SK-N-SH (cell line): ENCODE measurements at regions not wholly inside any gene's neighbourhood (a gene's known extent, or its start where the extent isn't known, plus 50 kb on each side); places are given as distances from the start of the nearest gene placed in this dataset.

Source experiments
- EP300 ChIP-seq, 2 experiments: IDR thresholded peaks; 2 replicates each; pipeline versions ENCODE4 v1.4.0 to v1.6.1; 2012; ENCODE audit warnings: borderline replicate concordance in 1 of 2, low read depth in 1 of 2, low read length in 1 of 2
- GABPA ChIP-seq: IDR thresholded peaks from 2 replicates; pipeline ENCODE4 v1.4.0; 2012; ENCODE audit warnings: low read depth, mild to moderate bottlenecking
- JUND ChIP-seq: IDR thresholded peaks from 2 replicates; pipeline ENCODE4 v1.4.0; 2012
- RAD21 ChIP-seq: IDR thresholded peaks from 2 replicates; pipeline ENCODE4 v1.6.1; 2012; ENCODE audit warnings: mild to moderate bottlenecking, low read length
- TEAD4 ChIP-seq: IDR thresholded peaks from 2 replicates; pipeline ENCODE4 v1.4.0; 2012; ENCODE audit warnings: mild to moderate bottlenecking, borderline replicate concordance; ENCODE audit not compliant: insufficient read depth
- YY1 ChIP-seq: IDR thresholded peaks from 2 replicates; pipeline ENCODE4 v1.4.0; 2012; ENCODE audit warnings: low read depth, mild to moderate bottlenecking
- TF ChIP-seq, protein P1 (sequence below): fragments of 200-600 bp; sonication (generic); IDR thresholded peaks from 2 replicates; pipeline ENCODE4 v1.6.1; 2017; ENCODE audit warnings: antibody characterized with exemption, mild to moderate bottlenecking, moderate library complexity
- TF ChIP-seq, protein P2 (sequence below): IDR thresholded peaks from 2 replicates; pipeline ENCODE4 v1.6.1; 2012; ENCODE audit warnings: mild to moderate bottlenecking, low read depth, low read length, moderate library complexity
- TF ChIP-seq, protein P3 (sequence below): fragments of 150-350 bp; IDR thresholded peaks from 2 replicates; pipeline ENCODE4 v1.6.1; 2017; ENCODE audit warnings: antibody characterized with exemption, low read length, low read depth, borderline replicate concordance
- TF ChIP-seq, protein P4 (sequence below): IDR thresholded peaks from 2 replicates; pipeline ENCODE4 v1.4.0; 2012; ENCODE audit warnings: low read depth, borderline replicate concordance
- TF ChIP-seq, protein P5 (sequence below): IDR thresholded peaks from 2 replicates; pipeline ENCODE4 v1.4.0; 2012; ENCODE audit warnings: low read depth, borderline replicate concordance

DNA sequence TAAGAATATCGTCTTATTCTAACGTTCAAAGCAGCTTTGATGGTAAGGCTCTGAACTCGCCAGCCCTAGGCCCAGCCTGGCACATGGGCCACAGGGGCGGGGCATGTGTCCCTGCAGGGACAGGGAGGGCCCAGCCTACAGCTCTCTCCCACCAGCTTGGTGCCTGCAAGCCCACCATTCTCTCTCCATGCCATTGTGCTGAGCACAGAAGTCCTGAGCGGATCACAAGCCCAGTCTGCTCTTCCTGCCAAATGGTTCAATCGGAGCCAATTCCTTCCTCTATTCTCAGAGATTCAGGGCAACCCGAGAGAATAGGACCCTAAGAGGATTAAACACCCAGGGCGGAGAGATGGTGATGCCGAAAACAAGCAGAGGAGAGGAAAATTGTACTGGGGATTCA is 50.3 kb upstream of the APCDD1 start:
- TF ChIP-seq, protein P1, sequence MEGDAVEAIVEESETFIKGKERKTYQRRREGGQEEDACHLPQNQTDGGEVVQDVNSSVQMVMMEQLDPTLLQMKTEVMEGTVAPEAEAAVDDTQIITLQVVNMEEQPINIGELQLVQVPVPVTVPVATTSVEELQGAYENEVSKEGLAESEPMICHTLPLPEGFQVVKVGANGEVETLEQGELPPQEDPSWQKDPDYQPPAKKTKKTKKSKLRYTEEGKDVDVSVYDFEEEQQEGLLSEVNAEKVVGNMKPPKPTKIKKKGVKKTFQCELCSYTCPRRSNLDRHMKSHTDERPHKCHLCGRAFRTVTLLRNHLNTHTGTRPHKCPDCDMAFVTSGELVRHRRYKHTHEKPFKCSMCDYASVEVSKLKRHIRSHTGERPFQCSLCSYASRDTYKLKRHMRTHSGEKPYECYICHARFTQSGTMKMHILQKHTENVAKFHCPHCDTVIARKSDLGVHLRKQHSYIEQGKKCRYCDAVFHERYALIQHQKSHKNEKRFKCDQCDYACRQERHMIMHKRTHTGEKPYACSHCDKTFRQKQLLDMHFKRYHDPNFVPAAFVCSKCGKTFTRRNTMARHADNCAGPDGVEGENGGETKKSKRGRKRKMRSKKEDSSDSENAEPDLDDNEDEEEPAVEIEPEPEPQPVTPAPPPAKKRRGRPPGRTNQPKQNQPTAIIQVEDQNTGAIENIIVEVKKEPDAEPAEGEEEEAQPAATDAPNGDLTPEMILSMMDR: no peak
- no peak for TF ChIP-seq YY1
- no peak for TF ChIP-seq EP300 (IDR thresholded peaks at IDR 0.05; ENCODE audit: borderline replicate concordance in 1 of 2, low read depth in 1 of 2, low read length in 1 of 2)
- TF ChIP-seq TEAD4: no peak
- TF ChIP-seq JUND: no peak
- TF ChIP-seq, protein P2, sequence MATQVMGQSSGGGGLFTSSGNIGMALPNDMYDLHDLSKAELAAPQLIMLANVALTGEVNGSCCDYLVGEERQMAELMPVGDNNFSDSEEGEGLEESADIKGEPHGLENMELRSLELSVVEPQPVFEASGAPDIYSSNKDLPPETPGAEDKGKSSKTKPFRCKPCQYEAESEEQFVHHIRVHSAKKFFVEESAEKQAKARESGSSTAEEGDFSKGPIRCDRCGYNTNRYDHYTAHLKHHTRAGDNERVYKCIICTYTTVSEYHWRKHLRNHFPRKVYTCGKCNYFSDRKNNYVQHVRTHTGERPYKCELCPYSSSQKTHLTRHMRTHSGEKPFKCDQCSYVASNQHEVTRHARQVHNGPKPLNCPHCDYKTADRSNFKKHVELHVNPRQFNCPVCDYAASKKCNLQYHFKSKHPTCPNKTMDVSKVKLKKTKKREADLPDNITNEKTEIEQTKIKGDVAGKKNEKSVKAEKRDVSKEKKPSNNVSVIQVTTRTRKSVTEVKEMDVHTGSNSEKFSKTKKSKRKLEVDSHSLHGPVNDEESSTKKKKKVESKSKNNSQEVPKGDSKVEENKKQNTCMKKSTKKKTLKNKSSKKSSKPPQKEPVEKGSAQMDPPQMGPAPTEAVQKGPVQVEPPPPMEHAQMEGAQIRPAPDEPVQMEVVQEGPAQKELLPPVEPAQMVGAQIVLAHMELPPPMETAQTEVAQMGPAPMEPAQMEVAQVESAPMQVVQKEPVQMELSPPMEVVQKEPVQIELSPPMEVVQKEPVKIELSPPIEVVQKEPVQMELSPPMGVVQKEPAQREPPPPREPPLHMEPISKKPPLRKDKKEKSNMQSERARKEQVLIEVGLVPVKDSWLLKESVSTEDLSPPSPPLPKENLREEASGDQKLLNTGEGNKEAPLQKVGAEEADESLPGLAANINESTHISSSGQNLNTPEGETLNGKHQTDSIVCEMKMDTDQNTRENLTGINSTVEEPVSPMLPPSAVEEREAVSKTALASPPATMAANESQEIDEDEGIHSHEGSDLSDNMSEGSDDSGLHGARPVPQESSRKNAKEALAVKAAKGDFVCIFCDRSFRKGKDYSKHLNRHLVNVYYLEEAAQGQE: no peak
- TF ChIP-seq, protein P3, sequence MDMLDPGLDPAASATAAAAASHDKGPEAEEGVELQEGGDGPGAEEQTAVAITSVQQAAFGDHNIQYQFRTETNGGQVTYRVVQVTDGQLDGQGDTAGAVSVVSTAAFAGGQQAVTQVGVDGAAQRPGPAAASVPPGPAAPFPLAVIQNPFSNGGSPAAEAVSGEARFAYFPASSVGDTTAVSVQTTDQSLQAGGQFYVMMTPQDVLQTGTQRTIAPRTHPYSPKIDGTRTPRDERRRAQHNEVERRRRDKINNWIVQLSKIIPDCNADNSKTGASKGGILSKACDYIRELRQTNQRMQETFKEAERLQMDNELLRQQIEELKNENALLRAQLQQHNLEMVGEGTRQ: no peak
- TF ChIP-seq, protein P4, sequence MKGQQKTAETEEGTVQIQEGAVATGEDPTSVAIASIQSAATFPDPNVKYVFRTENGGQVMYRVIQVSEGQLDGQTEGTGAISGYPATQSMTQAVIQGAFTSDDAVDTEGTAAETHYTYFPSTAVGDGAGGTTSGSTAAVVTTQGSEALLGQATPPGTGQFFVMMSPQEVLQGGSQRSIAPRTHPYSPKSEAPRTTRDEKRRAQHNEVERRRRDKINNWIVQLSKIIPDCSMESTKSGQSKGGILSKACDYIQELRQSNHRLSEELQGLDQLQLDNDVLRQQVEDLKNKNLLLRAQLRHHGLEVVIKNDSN: no peak
- no peak for TF ChIP-seq RAD21
- TF ChIP-seq, protein P5, sequence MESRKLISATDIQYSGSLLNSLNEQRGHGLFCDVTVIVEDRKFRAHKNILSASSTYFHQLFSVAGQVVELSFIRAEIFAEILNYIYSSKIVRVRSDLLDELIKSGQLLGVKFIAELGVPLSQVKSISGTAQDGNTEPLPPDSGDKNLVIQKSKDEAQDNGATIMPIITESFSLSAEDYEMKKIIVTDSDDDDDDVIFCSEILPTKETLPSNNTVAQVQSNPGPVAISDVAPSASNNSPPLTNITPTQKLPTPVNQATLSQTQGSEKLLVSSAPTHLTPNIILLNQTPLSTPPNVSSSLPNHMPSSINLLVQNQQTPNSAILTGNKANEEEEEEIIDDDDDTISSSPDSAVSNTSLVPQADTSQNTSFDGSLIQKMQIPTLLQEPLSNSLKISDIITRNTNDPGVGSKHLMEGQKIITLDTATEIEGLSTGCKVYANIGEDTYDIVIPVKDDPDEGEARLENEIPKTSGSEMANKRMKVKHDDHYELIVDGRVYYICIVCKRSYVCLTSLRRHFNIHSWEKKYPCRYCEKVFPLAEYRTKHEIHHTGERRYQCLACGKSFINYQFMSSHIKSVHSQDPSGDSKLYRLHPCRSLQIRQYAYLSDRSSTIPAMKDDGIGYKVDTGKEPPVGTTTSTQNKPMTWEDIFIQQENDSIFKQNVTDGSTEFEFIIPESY: no peak
- TF ChIP-seq GABPA: no peak
